GM23338 (cell line): ENCODE measurements at regions not wholly inside any gene's neighbourhood (a gene's known extent, or its start where the extent isn't known, plus 50 kb on each side); places are given as distances from the start of the nearest gene placed in this dataset.

Experiments used
- CREB1 ChIP-seq: fragments of 250-450 bp; sonication (Bioruptor Pico); IDR thresholded peaks from 2 replicates; pipeline ENCODE4 v1.5.0; 2020; ENCODE audit warnings: low read depth, mild to moderate bottlenecking, moderate library complexity
- EZH2 ChIP-seq: fragments of 200-600 bp; sonication (generic); IDR thresholded peaks from one replicate; pipeline ENCODE4 v1.8.0; 2017; ENCODE audit warnings: antibody characterized with exemption, mild to moderate bottlenecking, low read depth; ENCODE audit not compliant: unreplicated experiment
- EZH2phosphoT487 ChIP-seq: fragments of 200-600 bp; sonication (generic); IDR thresholded peaks from one replicate; pipeline ENCODE4 v1.8.1; 2018; ENCODE audit warnings: antibody characterized with exemption; ENCODE audit not compliant: unreplicated experiment
- JUNB ChIP-seq: IDR thresholded peaks from one replicate; pipeline ENCODE4 v1.6.1; 2016; ENCODE audit warnings: antibody characterized with exemption; ENCODE audit not compliant: unreplicated experiment
- POLR2AphosphoS5 ChIP-seq: IDR thresholded peaks from 2 replicates; pipeline ENCODE4 v1.6.1; 2016; ENCODE audit warnings: antibody characterized with exemption, low read depth
- REST ChIP-seq: IDR thresholded peaks from one replicate; pipeline ENCODE4 v1.6.1; 2018; ENCODE audit warnings: antibody characterized with exemption; ENCODE audit not compliant: unreplicated experiment
- ZNF114 ChIP-seq: fragments of 250-450 bp; sonication (Bioruptor Pico); IDR thresholded peaks from 2 replicates; pipeline ENCODE4 v1.5.0; 2020; ENCODE audit warnings: mild to moderate bottlenecking, moderate library complexity
- ZNF331 ChIP-seq: fragments of 250-450 bp; sonication (Bioruptor Pico); IDR thresholded peaks from 2 replicates; pipeline ENCODE4 v1.5.0; 2020; ENCODE audit warnings: low read depth, mild to moderate bottlenecking, moderate library complexity
- TF ChIP-seq, protein P1 (sequence below), 2 experiments: fragments of 200-600 bp in 1 of 2; sonication (generic) in 1 of 2; conservative IDR thresholded peaks; 2 replicates each; pipeline versions ENCODE4 v1.5.1 to v1.6.1; 2016 to 2017; ENCODE audit warnings: antibody characterized with exemption in 2 of 2, low read depth in 2 of 2, mild to moderate bottlenecking in 2 of 2, moderate library complexity in 1 of 2
- TF ChIP-seq, protein P2 (sequence below): IDR thresholded peaks from 2 replicates; pipeline ENCODE4 v1.6.1; 2016; ENCODE audit warnings: antibody characterized with exemption

DNA sequence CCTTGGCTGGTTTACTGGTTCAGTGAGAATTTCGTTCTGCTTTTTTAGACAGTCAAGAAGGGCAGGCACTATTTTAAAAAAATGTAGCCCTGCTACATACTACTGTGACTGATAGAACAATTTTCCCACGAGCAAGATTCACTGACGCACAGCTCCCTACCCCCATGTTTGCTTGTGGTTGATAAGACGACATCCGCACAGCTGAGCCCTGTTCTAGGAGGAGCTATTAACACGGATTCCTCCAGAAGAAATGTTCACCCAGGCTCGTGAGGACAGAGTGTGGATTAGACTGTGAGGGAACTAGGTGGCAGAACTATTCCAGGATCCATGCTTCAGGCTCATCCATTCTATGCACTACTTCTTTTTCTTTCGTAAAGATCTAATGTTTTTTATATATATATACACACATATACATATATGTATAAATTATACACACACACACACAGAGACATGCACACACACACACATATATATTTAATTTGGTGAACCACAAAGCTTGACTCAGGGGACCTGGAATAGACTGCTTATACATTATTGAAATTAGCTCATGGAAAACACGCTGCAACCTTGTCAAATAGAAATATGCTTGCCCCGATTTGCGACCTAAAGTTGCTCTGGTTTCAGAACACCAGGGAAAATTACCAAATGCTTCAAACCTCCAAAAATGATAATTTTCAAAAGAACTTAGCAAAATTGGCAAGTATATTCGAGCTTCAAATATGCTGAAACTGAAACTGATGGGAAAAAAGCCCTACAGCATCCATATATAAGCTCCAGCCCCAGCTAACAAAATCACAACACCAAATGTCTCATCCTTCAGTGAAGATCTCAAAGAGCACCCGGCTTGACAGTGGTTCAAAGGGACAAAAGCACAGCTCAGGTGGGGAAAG is 370.4 kb downstream of the SOCS6 start:
- TF ChIP-seq, protein P1, sequence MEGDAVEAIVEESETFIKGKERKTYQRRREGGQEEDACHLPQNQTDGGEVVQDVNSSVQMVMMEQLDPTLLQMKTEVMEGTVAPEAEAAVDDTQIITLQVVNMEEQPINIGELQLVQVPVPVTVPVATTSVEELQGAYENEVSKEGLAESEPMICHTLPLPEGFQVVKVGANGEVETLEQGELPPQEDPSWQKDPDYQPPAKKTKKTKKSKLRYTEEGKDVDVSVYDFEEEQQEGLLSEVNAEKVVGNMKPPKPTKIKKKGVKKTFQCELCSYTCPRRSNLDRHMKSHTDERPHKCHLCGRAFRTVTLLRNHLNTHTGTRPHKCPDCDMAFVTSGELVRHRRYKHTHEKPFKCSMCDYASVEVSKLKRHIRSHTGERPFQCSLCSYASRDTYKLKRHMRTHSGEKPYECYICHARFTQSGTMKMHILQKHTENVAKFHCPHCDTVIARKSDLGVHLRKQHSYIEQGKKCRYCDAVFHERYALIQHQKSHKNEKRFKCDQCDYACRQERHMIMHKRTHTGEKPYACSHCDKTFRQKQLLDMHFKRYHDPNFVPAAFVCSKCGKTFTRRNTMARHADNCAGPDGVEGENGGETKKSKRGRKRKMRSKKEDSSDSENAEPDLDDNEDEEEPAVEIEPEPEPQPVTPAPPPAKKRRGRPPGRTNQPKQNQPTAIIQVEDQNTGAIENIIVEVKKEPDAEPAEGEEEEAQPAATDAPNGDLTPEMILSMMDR (conservative IDR thresholded peaks at IDR 0.05; ENCODE audit: low read depth in 2 of 2): no peak
- TF ChIP-seq ZNF114 (CRISPR knock-in tag) (no peak), POLR2AphosphoS5 (no peak), ZNF331 (CRISPR knock-in tag) (no peak), EZH2 (no peak), JUNB (no peak), REST (no peak), CREB1 (CRISPR knock-in tag) (no peak), EZH2phosphoT487 (no peak)
- TF ChIP-seq, protein P2, sequence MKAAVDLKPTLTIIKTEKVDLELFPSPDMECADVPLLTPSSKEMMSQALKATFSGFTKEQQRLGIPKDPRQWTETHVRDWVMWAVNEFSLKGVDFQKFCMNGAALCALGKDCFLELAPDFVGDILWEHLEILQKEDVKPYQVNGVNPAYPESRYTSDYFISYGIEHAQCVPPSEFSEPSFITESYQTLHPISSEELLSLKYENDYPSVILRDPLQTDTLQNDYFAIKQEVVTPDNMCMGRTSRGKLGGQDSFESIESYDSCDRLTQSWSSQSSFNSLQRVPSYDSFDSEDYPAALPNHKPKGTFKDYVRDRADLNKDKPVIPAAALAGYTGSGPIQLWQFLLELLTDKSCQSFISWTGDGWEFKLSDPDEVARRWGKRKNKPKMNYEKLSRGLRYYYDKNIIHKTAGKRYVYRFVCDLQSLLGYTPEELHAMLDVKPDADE: no peak
